MM.1S (cell line): ENCODE measurements at regions not wholly inside any gene's neighbourhood (a gene's known extent, or its start where the extent isn't known, plus 50 kb on each side); places are given as distances from the start of the nearest gene placed in this dataset.

Experiments
- DNase-seq: peaks from one replicate; pipeline ENCODE4 v3.0.0-alpha.2; 2015
- H2AFZ ChIP-seq: fragments of 300-600 bp; sonication (generic); 2 replicates; pipeline ENCODE4 v1.6.0; 2016; ENCODE audit warnings: antibody characterized with exemption, low read length
- H3F3A ChIP-seq: fragments of 300-600 bp; sonication (generic); 2 replicates; pipeline ENCODE4 v1.6.1; 2016; ENCODE audit warnings: mild to moderate bottlenecking, antibody characterized with exemption, low read length, moderate library complexity, mixed read lengths; ENCODE audit not compliant: insufficient read depth
- H3K27ac ChIP-seq: fragments of 300-600 bp; sonication (generic); 2 replicates; pipeline ENCODE4 v1.5.1; 2016; ENCODE audit warnings: mild to moderate bottlenecking, low read length
- H3K27me3 ChIP-seq: fragments of 300-600 bp; sonication (generic); replicated peaks from 2 replicates; pipeline ENCODE4 v1.6.0; 2016; ENCODE audit warnings: low read length; ENCODE audit not compliant: insufficient read depth
- H3K36me3 ChIP-seq: fragments of 300-600 bp; sonication (generic); replicated peaks from 2 replicates; pipeline ENCODE4 v1.6.1; 2016; ENCODE audit warnings: mild to moderate bottlenecking, low read length, mixed read lengths; ENCODE audit not compliant: insufficient read depth
- H3K4me1 ChIP-seq: fragments of 300-600 bp; sonication (generic); 2 replicates; pipeline ENCODE4 v1.6.1; 2016; ENCODE audit warnings: low read length, mixed read lengths
- H3K4me2 ChIP-seq: fragments of 300-600 bp; sonication (generic); 2 replicates; pipeline ENCODE4 v1.6.0; 2016; ENCODE audit warnings: low read depth, low read length
- H3K4me3 ChIP-seq: fragments of 300-600 bp; sonication (generic); 2 replicates; pipeline ENCODE4 v1.5.1; 2016; ENCODE audit warnings: low read length, mixed read lengths
- H3K79me2 ChIP-seq: fragments of 300-600 bp; sonication (generic); 2 replicates; pipeline ENCODE4 v1.6.1; 2016; ENCODE audit warnings: mixed run types, low read length, mixed read lengths
- H3K9ac ChIP-seq: fragments of 300-600 bp; sonication (generic); 2 replicates; pipeline ENCODE4 v1.6.1; 2016; ENCODE audit warnings: low read length, mixed read lengths
- H3K9me2 ChIP-seq: fragments of 300-600 bp; sonication (generic); replicated peaks from 2 replicates; pipeline ENCODE4 v1.6.1; 2016; ENCODE audit warnings: mild to moderate bottlenecking, low read length, mixed read lengths; ENCODE audit not compliant: insufficient read depth
- H3K9me3 ChIP-seq: fragments of 300-600 bp; sonication (generic); replicated peaks from 2 replicates; pipeline ENCODE4 v1.6.1; 2016; ENCODE audit warnings: mild to moderate bottlenecking, low read length, mixed read lengths; ENCODE audit not compliant: insufficient read depth
- H4K20me1 ChIP-seq: fragments of 300-600 bp; sonication (generic); 2 replicates; pipeline ENCODE4 v1.6.1; 2016; ENCODE audit warnings: mild to moderate bottlenecking, low read length, moderate library complexity, mixed read lengths; ENCODE audit not compliant: insufficient read depth
- CTCF ChIP-seq: fragments of 300-600 bp; sonication (generic); IDR thresholded peaks from 2 replicates; pipeline ENCODE4 v1.5.1; 2016; ENCODE audit warnings: antibody characterized with exemption, low read length, mixed read lengths
- EZH2 ChIP-seq: fragments of 300-600 bp; sonication (generic); optimal IDR thresholded peaks from 2 replicates; pipeline ENCODE3; 2017; ENCODE audit warnings: low read depth, mild to moderate bottlenecking, antibody characterized with exemption, low read length, mixed read lengths
- EZH2phosphoT487 ChIP-seq: fragments of 300-600 bp; sonication (generic); IDR thresholded peaks from 2 replicates; pipeline ENCODE4 v1.6.1; 2018; ENCODE audit warnings: antibody characterized with exemption, low read length

DNA sequence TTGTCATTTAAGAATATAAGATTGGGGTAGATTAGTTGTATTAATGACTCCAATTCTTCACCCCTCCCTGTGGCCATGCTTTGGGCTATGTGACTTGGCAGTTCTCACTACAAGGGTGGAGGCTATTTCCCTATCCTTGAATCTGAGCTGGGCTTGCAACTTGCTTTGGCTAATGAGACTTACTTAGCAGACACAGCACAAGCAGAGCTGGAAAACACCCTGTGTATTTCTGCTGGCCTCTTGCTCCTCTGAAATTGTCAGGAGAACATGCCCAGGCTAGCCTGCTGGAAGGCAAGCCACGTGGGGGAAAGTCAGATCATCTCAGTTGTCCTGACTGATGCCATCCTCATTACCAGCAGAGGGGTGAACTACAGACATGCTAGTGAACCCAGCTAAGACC, 126.5 kb upstream of the HDGFL1 start:
- H4K20me1 ChIP-seq = no peaks in the 10 kb centered on the region
- H3F3A ChIP-seq = no peaks in the 10 kb centered on the region
- no peak overlapping the region for H3K4me3 ChIP-seq
- H3K4me1 ChIP-seq = no peaks in the 10 kb centered on the region
- no peak overlapping the region for H3K4me2 ChIP-seq
- no peaks in the 10 kb centered on the region for H3K36me3 ChIP-seq
- no peaks in the 10 kb centered on the region for H3K9me2 ChIP-seq
- H3K79me2 ChIP-seq = no peaks in the 10 kb centered on the region
- H3K27ac ChIP-seq = no peak overlapping the region
- H3K9ac ChIP-seq = no peak overlapping the region
- no peak overlapping the region for H2AFZ ChIP-seq
- H3K27me3 ChIP-seq = no peaks in the 10 kb centered on the region
- DNase-seq = no peak
- no peaks in the 10 kb centered on the region for H3K9me3 ChIP-seq
- no peak for TF ChIP-seq EZH2
- TF ChIP-seq CTCF = no peak

DNA sequence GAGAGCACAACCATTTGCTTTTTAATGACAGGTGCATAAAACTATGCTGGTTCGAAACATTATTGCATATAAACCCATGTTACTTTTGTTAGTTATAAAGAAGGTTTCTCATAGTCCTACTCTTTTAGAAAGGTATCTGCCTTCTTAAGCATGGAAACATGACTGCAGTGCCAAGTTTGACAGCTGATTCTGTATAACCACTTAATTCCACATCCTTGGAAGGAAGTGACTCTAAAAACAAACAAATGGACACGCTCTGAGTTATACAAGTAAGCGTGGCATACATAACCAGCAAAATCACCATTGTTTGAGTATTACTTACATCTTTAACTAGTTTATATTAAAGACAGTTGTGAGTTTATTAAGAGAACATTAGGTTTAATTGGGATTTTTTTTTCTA, 125.0 kb upstream of the HDGFL1 start:
- no peaks in the 10 kb centered on the region for H4K20me1 ChIP-seq
- no peaks in the 10 kb centered on the region for H3K36me3 ChIP-seq
- no peaks in the 10 kb centered on the region for H3K79me2 ChIP-seq
- no peaks in the 10 kb centered on the region for H3K9me2 ChIP-seq
- no peak overlapping the region for H3K4me2 ChIP-seq
- H3K4me1 ChIP-seq = no peaks in the 10 kb centered on the region
- no peak overlapping the region for H3K4me3 ChIP-seq
- H2AFZ ChIP-seq = no peak overlapping the region
- no peak for TF ChIP-seq EZH2
- no peak for TF ChIP-seq EZH2phosphoT487
- TF ChIP-seq CTCF = no peak
- DNase-seq = no peak
- H3K27me3 ChIP-seq = no peaks in the 10 kb centered on the region
- H3K9ac ChIP-seq = no peak overlapping the region
- no peaks in the 10 kb centered on the region for H3F3A ChIP-seq
- H3K9me3 ChIP-seq = no peaks in the 10 kb centered on the region
- no peak overlapping the region for H3K27ac ChIP-seq

- Histone ChIP-seq H3K9ac (no peak overlapping the region), H3K36me3 (no peaks in the 10 kb centered on the region), H4K20me1 (no peaks in the 10 kb centered on the region), H3K79me2 (no peaks in the 10 kb centered on the region), H3F3A (no peaks in the 10 kb centered on the region), H3K9me3 (no peaks in the 10 kb centered on the region), H3K4me1 (no peaks in the 10 kb centered on the region), H3K9me2 (no peaks in the 10 kb centered on the region), H3K4me3 (no peak overlapping the region), H3K27ac (no peak overlapping the region), H3K27me3 (no peaks in the 10 kb centered on the region), H2AFZ (no peak overlapping the region), H3K4me2 (no peak overlapping the region)
- DNase-seq = no peak
- TF ChIP-seq CTCF = no peak
- TF ChIP-seq EZH2phosphoT487 = no peak
- TF ChIP-seq EZH2 = no peak
These were observed 123.4 kb upstream of the HDGFL1 start for GRCh38 chr6:22445946-22446345.
